Smooth muscle cell of the brain vasculature (primary cell): ENCODE measurements at regions not wholly inside any gene's neighbourhood (a gene's known extent, or its start where the extent isn't known, plus 50 kb on each side); places are given as distances from the start of the nearest gene placed in this dataset.

Experiments
- DNase-seq: peaks from one replicate; pipeline ENCODE4 v3.0.0-alpha.2; 2012; ENCODE audit warnings: low read depth, low spot score

DNA sequence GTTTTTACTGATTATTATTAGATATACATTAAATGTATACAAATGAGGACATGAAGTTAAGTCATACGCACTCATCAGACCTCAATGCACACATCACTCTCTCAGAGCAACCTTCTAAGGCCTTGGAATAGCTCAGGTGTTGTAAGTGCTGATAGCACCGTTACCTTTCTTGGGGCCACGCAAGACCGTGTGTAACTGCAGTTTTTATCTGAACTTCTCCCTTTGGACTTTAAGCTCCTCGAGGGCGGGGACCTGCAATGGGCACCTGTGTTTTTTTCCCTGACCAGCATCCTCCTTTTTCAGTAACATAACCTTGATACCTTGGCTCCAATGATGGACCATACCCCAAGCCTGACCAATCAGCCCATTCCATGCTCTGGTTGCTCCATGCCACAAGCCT lies 136.5 kb upstream of the TMCC3 start:
- DNase-seq = no peak

GRCh38 chr12:94783862-94784261 lies 133.5 kb upstream of the TMCC3 start:
- no peak for DNase-seq

- no peak for DNase-seq
These were observed 133.0 kb upstream of the TMCC3 start for GRCh38 chr12:94783343-94783742.

DNA sequence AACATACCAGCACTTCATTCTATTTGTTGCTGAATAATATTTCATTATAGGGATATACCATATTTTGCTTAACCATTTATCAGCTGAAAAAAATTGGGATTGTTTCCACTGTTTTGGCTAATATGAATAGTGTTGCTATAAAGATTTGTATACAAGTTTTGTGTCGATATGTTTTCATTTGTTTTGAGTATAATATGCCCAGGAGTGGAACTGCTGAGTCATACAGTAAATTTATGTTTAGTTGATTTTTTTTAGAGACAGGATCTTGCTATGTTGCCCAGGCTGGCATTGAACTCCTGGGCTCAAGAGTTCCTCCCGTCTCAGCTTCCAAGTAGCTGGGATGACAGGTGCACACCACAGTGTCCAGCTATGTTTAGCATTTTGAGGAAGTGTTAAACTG lies 131.5 kb upstream of the TMCC3 start:
- no peak for DNase-seq

GRCh38 chr12:94779485-94779884 lies 129.1 kb upstream of the TMCC3 start:
- DNase-seq = no peak

GRCh38 chr12:94777936-94778335 lies 127.6 kb upstream of the TMCC3 start:
- no peak for DNase-seq

GRCh38 chr12:94775710-94776109 lies 125.4 kb upstream of the TMCC3 start:
- no peak for DNase-seq

DNA sequence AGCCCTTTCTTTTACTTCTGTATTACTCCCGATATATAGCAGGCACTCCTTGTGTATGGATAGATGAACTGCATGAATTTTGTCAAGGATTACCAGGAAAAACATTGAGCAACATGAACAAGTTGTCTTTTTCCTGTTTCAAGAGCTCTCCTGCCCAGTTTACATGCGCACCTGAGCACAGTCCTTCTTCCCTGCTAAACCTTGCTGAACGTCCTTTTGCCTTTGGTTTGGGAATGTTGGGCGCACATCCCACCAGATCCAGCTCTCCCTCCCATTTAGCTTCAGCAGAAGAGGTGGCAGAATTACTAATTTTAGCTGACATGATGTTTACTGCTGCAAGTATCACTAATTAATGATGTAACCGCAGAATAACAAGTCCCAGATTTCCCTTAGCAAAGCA lies 121.4 kb upstream of the TMCC3 start:
- no peak for DNase-seq

- DNase-seq = no peak
These were observed 120.8 kb upstream of the TMCC3 start for GRCh38 chr12:94771199-94771598.

- DNase-seq = no peak
These were observed 120.4 kb upstream of the TMCC3 start for GRCh38 chr12:94770791-94771190.

- no peak for DNase-seq
These were observed 119.7 kb upstream of the TMCC3 start for GRCh38 chr12:94769776-94770759.

GRCh38 chr12:94769047-94769420 lies 118.7 kb upstream of the TMCC3 start:
- DNase-seq = no peak

GRCh38 chr12:94768398-94769046 lies 118.2 kb upstream of the TMCC3 start:
- DNase-seq = no peak

- DNase-seq = no peak
These were observed 117.6 kb upstream of the TMCC3 start for GRCh38 chr12:94767956-94768355.

GRCh38 chr12:94766397-94766796 lies 116.0 kb upstream of the TMCC3 start:
- DNase-seq = no peak

- DNase-seq = no peak
These were observed 113.1 kb upstream of the TMCC3 start for GRCh38 chr12:94763462-94763861.

GRCh38 chr12:94762943-94763342 lies 112.6 kb upstream of the TMCC3 start:
- no peak for DNase-seq

GRCh38 chr12:94762259-94762942 lies 112.0 kb upstream of the TMCC3 start:
- no peak for DNase-seq

DNA sequence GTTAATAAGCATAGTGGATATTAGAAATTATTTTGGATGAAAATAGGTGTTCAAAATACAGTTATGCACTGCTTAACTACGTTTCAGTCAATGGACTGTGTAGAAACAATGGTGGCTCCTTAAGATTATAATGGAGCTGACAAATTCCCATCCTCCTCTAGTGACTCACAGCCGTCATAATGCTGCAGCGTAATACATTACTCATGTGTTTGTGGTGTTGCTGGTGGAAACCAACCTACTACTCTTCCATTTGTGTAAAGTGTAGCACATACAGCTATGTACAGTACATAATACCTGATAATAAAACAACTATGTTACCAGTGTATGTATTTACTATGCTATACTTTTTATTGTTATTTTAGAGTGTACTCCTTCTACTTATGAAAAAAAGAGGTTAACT lies 111.2 kb upstream of the TMCC3 start:
- peak; percentile 36 for DNase-seq

DNA sequence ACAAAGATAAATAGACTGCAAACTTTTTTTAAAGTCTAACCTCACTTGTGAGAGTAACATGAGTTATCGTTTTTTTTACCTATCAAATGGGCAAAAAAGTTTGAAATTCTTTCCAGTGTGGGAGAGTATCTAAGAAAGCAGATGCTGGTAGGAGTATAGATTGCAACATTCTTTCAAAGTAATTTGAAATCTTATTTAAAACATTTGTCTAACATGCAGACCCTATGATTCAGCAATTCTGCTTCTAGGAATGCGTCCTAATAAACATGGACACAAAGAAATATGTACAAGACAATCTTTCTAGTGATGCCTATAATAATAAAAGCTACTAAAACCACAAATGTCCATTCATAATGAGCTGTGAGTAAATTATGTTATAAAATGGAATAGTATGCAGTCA lies 110.4 kb upstream of the TMCC3 start:
- no peak for DNase-seq

- DNase-seq = no peak
These were observed 106.4 kb upstream of the TMCC3 start for GRCh38 chr12:94756789-94757188.

- no peak for DNase-seq
These were observed 105.2 kb upstream of the TMCC3 start for GRCh38 chr12:94755598-94755997.
